H9 (cell line): ENCODE measurements at regions not wholly inside any gene's neighbourhood (a gene's known extent, or its start where the extent isn't known, plus 50 kb on each side); places are given as distances from the start of the nearest gene placed in this dataset.

Experiments
- DNase-seq: peaks from one replicate; pipeline ENCODE4 v3.0.0-alpha.2; 2017
- H2AFZ ChIP-seq: one replicate; pipeline ENCODE4 v1.6.1; 2013; ENCODE audit warnings: mild to moderate bottlenecking, low read length, control low read depth, moderate library complexity
- H2AK5ac ChIP-seq: 2 replicates; pipeline ENCODE4 v1.6.1; 2013; ENCODE audit warnings: low read length, control low read depth, mixed read lengths; ENCODE audit not compliant: insufficient read length
- H2BK120ac ChIP-seq: one replicate; pipeline ENCODE4 v1.6.1; 2013; ENCODE audit warnings: low read depth, mild to moderate bottlenecking, low read length, control low read depth, inconsistent platforms; ENCODE audit not compliant: poor library complexity, severe bottlenecking
- H2BK12ac ChIP-seq: 2 replicates; pipeline ENCODE4 v1.6.1; 2013; ENCODE audit warnings: low read length, control low read depth, mixed read lengths, low read depth; ENCODE audit not compliant: insufficient read length
- H2BK15ac ChIP-seq: 2 replicates; pipeline ENCODE4 v1.6.1; 2013; ENCODE audit warnings: low read depth, low read length, control low read depth
- H2BK20ac ChIP-seq: one replicate; pipeline ENCODE4 v1.6.1; 2013; ENCODE audit warnings: low read depth, mild to moderate bottlenecking, low read length, control low read depth, inconsistent platforms; ENCODE audit not compliant: poor library complexity, severe bottlenecking
- H2BK5ac ChIP-seq: 2 replicates; pipeline ENCODE4 v1.6.1; 2013; ENCODE audit warnings: low read length, control low read depth, mixed read lengths; ENCODE audit not compliant: insufficient read length
- H3K14ac ChIP-seq: 2 replicates; pipeline ENCODE4 v1.6.1; 2013; ENCODE audit warnings: low read length, control low read depth; ENCODE audit not compliant: insufficient read depth
- H3K18ac ChIP-seq: 2 replicates; pipeline ENCODE4 v1.6.1; 2013; ENCODE audit warnings: low read depth, mild to moderate bottlenecking, mixed read lengths, low read length, control low read depth; ENCODE audit not compliant: insufficient read length
- H3K23ac ChIP-seq: 2 replicates; pipeline ENCODE4 v1.6.1; 2013; ENCODE audit warnings: low read length, control low read depth, mixed read lengths, low read depth; ENCODE audit not compliant: insufficient read length
- H3K23me2 ChIP-seq: 2 replicates; pipeline ENCODE4 v1.6.1; 2013; ENCODE audit warnings: low read depth, mild to moderate bottlenecking, mixed read lengths, low read length, control low read depth; ENCODE audit not compliant: insufficient read length, poor library complexity, severe bottlenecking
- H3K27ac ChIP-seq: 2 replicates; pipeline ENCODE4 v1.5.1; 2013; ENCODE audit warnings: low read length, control low read depth, mixed read lengths, low read depth; ENCODE audit not compliant: insufficient read length
- H3K27me3 ChIP-seq: 2 replicates; pipeline ENCODE4 v1.6.1; 2013; ENCODE audit warnings: low read length, control low read depth, inconsistent platforms; ENCODE audit not compliant: insufficient read depth
- H3K4ac ChIP-seq: 2 replicates; pipeline ENCODE4 v1.6.1; 2013; ENCODE audit warnings: low read depth, mild to moderate bottlenecking, control low read depth, inconsistent platforms, low read length, moderate library complexity
- H3K4me1 ChIP-seq: 2 replicates; pipeline ENCODE4 v1.6.1; 2013; ENCODE audit warnings: low read length, control low read depth, inconsistent platforms; ENCODE audit not compliant: insufficient read depth
- H3K4me2 ChIP-seq: 2 replicates; pipeline ENCODE4 v1.6.1; 2013; ENCODE audit warnings: low read length, control low read depth, mixed read lengths; ENCODE audit not compliant: insufficient read length, insufficient read depth
- H3K56ac ChIP-seq: 2 replicates; pipeline ENCODE4 v1.6.1; 2013; ENCODE audit warnings: low read depth, mild to moderate bottlenecking, mixed read lengths, low read length, control low read depth; ENCODE audit not compliant: insufficient read length
- H3K79me1 ChIP-seq: 2 replicates; pipeline ENCODE4 v1.6.1; 2013; ENCODE audit warnings: low read depth, mild to moderate bottlenecking, moderate library complexity, low read length, control low read depth, inconsistent platforms; ENCODE audit not compliant: insufficient read depth, poor library complexity, severe bottlenecking
- H3K79me2 ChIP-seq: 2 replicates; pipeline ENCODE4 v1.6.1; 2013; ENCODE audit warnings: low read length, control low read depth, inconsistent platforms; ENCODE audit not compliant: insufficient read depth
- H3K9ac ChIP-seq: 2 replicates; pipeline ENCODE4 v1.6.1; 2013; ENCODE audit warnings: low read length, control low read depth, mixed read lengths; ENCODE audit not compliant: insufficient read length; ENCODE audit errors: extremely low read depth
- H3K9me3 ChIP-seq: one replicate; pipeline ENCODE4 v1.6.1; 2013; ENCODE audit warnings: low read depth, low read length, inconsistent platforms; ENCODE audit not compliant: control insufficient read depth
- H3T11ph ChIP-seq: one replicate; pipeline ENCODE4 v1.6.1; 2013; ENCODE audit warnings: mild to moderate bottlenecking, low read length, control low read depth, inconsistent platforms
- H4K20me1 ChIP-seq: one replicate; pipeline ENCODE4 v1.6.1; 2013; ENCODE audit not compliant: control insufficient read depth, insufficient read length, insufficient read depth
- H4K5ac ChIP-seq: 2 replicates; pipeline ENCODE4 v1.6.1; 2013; ENCODE audit warnings: low read depth, mild to moderate bottlenecking, mixed read lengths, low read length, control low read depth; ENCODE audit not compliant: insufficient read length
- H4K8ac ChIP-seq: replicated peaks from 2 replicates; pipeline ENCODE4 v1.6.1; 2013; ENCODE audit warnings: low read length, control low read depth, mixed read lengths, low read depth; ENCODE audit not compliant: insufficient read length
- H4K91ac ChIP-seq: 2 replicates; pipeline ENCODE4 v1.6.1; 2013; ENCODE audit warnings: low read depth, mild to moderate bottlenecking, moderate library complexity, mixed read lengths, low read length, control low read depth; ENCODE audit not compliant: insufficient read length
- H3K27ac Mint-ChIP-seq, 3 experiments: 2 replicates in 2 of 3; 3 replicates in 1 of 3; pipeline ENCODE4 v1.8.0; 2020 to 2021; ENCODE audit warnings: mixed read lengths in 3 of 3, mild to moderate bottlenecking in 1 of 3, moderate library complexity in 1 of 3
- H3K27me3 Mint-ChIP-seq: 2 replicates; pipeline ENCODE4 v1.8.0; 2021; ENCODE audit warnings: low read depth, mild to moderate bottlenecking, moderate library complexity, mixed read lengths
- H3K36me3 Mint-ChIP-seq, 3 experiments: 2 replicates in 2 of 3; 3 replicates in 1 of 3; pipeline ENCODE4 v1.8.0; 2020 to 2021; ENCODE audit warnings: low read depth in 3 of 3, mixed read lengths in 3 of 3; ENCODE audit not compliant: insufficient read depth in 1 of 3
- H3K4me1 Mint-ChIP-seq, 2 experiments: 2 replicates each; pipeline ENCODE4 v1.8.0; 2020; ENCODE audit warnings: mixed read lengths in 2 of 2
- H3K4me3 Mint-ChIP-seq, 2 experiments: 2 replicates in 1 of 2; 3 replicates in 1 of 2; pipeline ENCODE4 v1.8.0; 2020 to 2021; ENCODE audit warnings: mild to moderate bottlenecking in 2 of 2, mixed read lengths in 2 of 2, moderate library complexity in 1 of 2
- H3K9me3 Mint-ChIP-seq, 2 experiments: 2 replicates in 1 of 2; 3 replicates in 1 of 2; pipeline ENCODE4 v1.8.0; 2020; ENCODE audit warnings: mild to moderate bottlenecking in 2 of 2, mixed read lengths in 2 of 2, moderate library complexity in 1 of 2
- CTCF ChIP-seq: fragments of 200-600 bp; sonication (generic); conservative IDR thresholded peaks from 3 replicates; pipeline ENCODE4 v1.8.0; 2021; ENCODE audit warnings: antibody characterized with exemption, mild to moderate bottlenecking
- WGBS: extraction: QIAGEN DNeasy Blood & Tissue Kit; methylation state at CpG from one replicate; pipeline ENCODE4 v1.1.7; 2013; ENCODE audit warnings: missing lambda C conversion rate, low lambda C conversion rate, mixed read lengths; ENCODE audit not compliant: insufficient read length; ENCODE audit errors: extremely low coverage; 5-methylcytosine and 5-hydroxymethylcytosine counted together

- Histone ChIP-seq H2BK5ac (no peak overlapping the region), H3K9me3 (no peaks in the 10 kb centered on the region), H4K5ac (no peak overlapping the region), H4K91ac (no peak overlapping the region), H3K9ac (no peak overlapping the region), H3K79me2 (no peaks in the 10 kb centered on the region), H2BK20ac (no peak overlapping the region), H3K4ac (no peak overlapping the region), H2AFZ (no peak overlapping the region), H2BK12ac (no peak overlapping the region), H3K27ac (no peak overlapping the region), H3K4me1 (no peaks in the 10 kb centered on the region), H4K8ac (no peak overlapping the region), H4K20me1 (no peaks in the 10 kb centered on the region), H2AK5ac (no peak overlapping the region), H3K27me3 (no peaks in the 10 kb centered on the region), H3K4me2 (no peak overlapping the region), H3K56ac (no peak overlapping the region), H2BK120ac (no peak overlapping the region), H3K23ac (no peak overlapping the region), H3K79me1 (no peaks in the 10 kb centered on the region), H3T11ph (no peak overlapping the region), H3K23me2 (no peaks in the 10 kb centered on the region), H3K14ac (no peak overlapping the region), H3K18ac (no peak overlapping the region), H2BK15ac (no peak overlapping the region)
- H3K9me3 Mint-ChIP-seq = peaks cover 17 to 18% of the 10 kb centered on the region in 2 experiments
- WGBS = no CpG with 5 or more reads among the region's 5 CpGs
- no peak overlapping the region for H3K4me3 Mint-ChIP-seq
- peaks cover 6% of the 10 kb centered on the region in 2 experiments for H3K4me1 Mint-ChIP-seq
- peak; percentile 29; the same call in 1 of the 3 replicates for TF ChIP-seq CTCF
- H3K27me3 Mint-ChIP-seq = no peaks in the 10 kb centered on the region
- no peak overlapping the region for H3K27ac Mint-ChIP-seq
- DNase-seq = no peak
- H3K36me3 Mint-ChIP-seq = peaks cover 4 to 21% (median 4%) of the 10 kb centered on the region in 3 experiments; a peak in 4 of 7 replicates
These were observed 182.9 kb upstream of the DPYD start for GRCh38 chr1:98103617-98104285.
